Stimulated activated naive CD4-positive, alpha-beta T cell treated with Interleukin-2 at 50 U/mL for 16 hours (primary cell): ENCODE measurements at regions not wholly inside any gene's neighbourhood (a gene's known extent, or its start where the extent isn't known, plus 50 kb on each side); places are given as distances from the start of the nearest gene placed in this dataset.

Experiments
- DNase-seq: peaks from one replicate; lab custom pipeline; 2025; lab: John Stamatoyannopoulos, UW

DNA sequence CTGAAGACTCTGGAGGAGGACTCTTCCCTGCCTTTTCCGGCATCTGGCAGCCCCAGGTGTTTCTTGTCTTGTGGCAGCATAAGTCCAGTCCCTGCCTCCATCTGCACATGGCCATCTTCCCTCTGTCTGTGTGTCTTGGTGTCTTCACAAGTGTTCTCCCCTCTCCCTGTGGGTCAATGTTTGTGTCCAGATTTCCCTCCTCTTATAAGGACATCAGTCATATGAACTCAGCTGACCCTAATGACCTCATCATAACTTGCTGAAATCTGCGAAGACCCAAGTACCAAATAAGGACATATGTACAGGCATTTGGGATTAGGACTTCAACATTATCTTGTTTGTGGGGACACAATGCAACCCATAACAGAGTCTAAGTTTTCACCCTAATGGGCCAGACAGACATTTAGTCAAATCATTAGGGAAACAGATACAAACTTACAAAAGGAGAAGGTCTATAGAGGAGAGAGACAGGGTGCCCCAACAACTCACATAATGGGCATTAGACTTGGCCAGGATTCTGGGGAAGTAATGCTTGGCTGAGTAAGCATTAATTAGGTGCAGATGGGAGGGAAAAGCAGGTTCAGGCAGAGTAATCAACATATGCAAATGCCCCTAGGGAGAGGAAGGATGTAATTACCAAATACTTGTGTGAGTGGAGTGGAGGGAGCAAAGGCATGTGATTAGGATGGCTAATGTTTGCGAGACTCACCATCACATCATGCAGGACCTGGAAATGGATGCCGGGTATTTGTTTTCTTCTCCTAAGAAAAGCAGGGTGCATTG, 372.8 kb upstream of the TBL1XR1 start:
- DNase-seq: no peak

DNA sequence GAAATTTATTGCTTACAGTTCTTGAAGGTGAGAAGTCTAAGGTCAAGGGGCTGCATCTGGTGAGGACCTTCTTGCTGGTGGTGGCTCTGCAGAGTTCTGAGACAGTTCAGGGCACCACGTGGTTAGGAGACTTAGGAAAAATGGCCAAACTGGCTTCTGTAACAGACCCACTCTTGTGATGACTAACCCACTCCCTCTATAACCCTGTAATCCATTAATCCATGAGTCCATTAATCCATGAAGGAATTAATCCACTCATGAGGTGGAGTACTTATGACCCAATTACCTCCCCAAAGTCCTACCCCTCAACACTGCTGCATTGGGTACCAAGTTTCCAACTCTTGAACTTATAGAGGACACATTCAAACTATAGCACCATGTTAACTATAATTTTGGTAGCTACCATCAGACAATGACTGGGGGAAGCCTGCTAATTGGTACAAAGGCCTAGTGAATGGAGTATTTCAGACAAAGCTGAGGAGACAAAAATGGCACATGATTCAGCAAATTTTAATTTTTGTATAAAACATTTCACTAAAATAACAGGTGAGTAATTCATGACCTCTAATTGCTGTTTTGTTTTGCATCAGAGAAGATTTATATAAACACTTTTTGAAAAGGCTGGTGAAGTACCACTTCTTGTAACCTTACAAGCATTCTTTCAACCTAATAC, 374.1 kb upstream of the TBL1XR1 start:
- DNase-seq: no peak

DNA sequence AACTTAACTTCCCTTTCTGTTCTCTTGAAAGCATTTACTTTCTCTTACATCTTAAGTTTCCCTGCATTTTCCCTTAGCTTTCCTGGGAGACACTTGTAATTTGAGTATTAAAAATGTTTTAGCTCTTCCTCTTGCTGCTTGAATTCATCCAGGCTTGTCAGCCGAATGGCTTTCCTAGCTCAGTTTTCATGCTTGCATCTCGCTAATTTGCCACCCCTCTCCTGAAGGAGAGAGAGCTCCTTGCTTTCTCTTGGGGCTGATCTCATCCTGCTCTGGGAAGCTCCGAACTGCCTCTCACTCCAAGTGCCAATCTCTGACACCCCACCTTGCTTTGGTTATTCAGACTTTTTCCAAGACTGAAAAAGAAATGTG, 374.6 kb upstream of the TBL1XR1 start:
- DNase-seq: no peak

DNA sequence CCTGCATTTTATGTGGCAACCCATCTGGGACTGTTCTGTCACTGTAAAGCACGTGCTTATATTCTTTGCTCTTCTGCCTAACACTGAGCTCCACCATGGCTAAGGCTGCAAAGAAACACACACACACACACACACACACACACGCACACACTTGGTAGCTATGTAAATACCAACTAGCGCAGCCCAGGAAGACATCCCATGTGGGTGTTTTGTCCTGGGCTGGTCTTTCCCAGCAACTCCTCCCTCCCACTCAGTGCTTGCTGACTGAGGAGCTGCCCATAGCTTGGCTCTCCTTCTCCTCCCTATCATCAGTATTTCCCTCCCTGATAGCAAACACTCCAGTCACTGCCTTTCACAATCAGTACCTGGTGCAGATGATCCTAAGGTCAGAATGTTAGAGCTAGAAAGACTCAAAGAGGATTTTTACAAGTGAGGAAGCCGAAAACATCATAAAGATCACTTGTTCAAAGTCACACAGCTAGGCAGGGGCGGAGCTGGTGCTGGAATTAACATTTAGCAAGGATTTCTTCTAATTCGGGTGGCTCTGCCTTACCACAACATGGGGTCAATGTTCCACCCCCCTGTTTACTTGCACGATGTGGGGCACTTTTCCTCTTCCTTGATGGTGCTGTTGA, 377.1 kb upstream of the TBL1XR1 start:
- no peak for DNase-seq

DNA sequence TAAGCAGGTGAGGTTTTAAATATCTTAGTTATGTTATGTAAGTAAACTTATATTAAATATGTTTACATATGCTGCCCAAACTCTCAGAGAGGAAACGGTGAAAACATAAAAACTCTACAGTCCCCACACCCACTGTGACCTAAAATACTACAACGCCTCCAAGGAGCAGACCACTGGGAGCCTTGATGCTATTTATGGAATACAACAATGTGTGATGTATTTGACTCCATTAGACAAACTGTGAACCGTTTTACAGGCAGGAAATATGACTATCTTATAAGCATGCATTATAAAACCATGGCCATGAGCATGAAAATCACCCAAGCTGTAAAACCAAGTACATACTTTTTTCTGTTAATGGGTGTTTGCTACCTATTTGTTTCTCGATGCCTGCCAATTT, 379.5 kb upstream of the TBL1XR1 start:
- DNase-seq: no peak

DNA sequence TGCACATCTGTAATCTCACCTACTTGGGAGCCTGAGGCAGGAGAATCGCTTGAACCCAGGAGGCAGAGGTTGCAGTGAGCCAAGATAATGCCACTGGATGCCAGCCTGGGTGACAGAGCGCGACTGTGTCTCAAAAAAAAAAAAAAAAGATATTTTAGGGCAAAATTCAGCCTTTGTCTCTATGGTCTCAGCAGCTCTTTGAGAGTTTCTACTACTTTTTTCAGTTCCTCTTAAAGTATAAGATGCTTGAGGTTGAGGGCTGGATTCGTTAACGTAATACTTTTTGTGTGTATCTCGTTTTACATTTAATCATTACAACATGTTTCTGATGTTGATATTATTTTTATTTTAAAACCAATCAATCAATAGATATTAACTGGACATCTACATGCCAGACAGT, 381.2 kb upstream of the TBL1XR1 start:
- no peak for DNase-seq

DNA sequence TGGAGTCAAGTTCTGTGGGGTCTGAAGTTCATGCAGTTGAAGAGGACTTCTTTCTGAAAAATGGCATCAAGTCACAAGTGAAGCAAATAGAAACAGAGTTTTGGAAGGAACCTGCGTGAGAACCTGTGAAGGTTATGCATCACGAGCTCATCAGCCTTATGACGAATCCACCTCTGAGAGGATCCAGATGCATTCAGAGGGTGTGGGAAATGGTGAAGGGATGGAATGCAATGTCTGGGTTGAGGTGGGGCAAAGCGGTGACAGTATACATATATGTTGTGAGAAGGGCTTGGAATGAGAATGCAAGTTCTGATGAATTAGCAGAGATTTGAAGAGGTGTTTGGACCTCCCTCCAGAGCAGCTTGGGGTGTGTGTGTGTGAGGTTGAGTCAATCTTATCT, 382.1 kb upstream of the TBL1XR1 start:
- DNase-seq: no peak

DNA sequence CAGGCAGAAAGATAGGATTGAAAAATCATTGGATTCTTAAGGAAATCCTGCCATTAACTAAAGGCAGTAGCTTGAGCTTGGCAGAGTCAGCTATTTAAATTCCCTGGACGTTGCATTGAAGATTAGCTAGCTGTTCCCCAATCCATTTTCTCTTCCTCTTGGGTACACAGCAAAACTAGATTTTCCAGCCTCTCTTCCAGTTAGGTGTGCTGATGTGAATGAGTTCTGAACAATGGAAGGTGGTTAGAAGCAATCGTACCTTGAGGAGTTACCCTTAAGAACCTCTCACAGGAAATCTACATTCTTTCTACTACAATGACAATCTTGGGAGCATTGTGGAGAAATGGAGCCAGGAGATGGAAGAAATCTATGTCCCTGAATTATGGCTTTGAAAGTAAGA, 383.2 kb upstream of the TBL1XR1 start:
- DNase-seq: no peak

DNA sequence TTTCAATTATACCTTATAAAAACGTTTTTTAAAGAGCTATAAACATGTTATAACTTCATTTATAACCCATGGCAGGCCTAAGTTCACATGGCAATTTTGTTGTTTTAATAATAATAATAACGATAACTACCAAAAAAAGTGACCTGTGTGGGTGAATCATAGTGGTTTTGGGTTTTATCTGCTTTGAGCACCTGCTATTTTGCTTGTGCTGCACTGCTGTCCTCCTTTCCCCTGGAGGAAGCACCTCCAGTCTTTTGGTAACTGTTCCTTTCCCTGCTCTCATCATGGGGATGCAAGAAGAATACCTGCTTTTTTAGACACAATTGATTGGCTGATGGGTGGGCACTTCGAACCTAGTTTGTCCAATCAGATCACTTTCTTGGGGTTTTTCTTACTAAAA, 388.0 kb upstream of the TBL1XR1 start:
- DNase-seq: no peak

DNA sequence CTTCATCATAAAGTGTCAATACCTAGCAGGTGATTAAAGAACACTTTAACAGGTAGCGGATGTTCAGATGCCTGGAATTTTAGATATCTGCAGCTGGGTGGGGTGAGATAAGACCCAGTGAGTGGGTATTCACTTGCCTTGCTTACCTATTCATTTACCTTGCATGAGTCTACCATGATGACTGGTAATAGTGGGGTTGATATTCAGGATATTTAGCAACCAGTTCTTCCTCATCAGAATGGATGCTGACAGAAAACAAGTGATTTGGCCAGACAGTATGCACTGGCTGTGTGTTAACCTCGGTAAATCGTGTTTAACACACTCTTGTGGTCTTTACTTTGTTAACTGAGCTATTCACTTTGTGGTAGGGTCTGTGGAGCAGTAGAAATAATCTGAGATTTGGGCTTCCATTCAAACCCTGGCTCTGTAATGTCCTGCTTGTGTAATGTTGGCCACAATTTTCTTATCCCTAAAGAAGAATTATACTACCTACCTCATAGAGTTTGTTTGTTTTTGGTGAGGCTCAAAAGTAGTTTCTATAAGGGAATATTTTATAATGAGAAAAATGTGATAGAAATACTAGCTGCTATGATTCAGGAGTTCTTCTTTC, 391.9 kb upstream of the TBL1XR1 start:
- no peak for DNase-seq

DNA sequence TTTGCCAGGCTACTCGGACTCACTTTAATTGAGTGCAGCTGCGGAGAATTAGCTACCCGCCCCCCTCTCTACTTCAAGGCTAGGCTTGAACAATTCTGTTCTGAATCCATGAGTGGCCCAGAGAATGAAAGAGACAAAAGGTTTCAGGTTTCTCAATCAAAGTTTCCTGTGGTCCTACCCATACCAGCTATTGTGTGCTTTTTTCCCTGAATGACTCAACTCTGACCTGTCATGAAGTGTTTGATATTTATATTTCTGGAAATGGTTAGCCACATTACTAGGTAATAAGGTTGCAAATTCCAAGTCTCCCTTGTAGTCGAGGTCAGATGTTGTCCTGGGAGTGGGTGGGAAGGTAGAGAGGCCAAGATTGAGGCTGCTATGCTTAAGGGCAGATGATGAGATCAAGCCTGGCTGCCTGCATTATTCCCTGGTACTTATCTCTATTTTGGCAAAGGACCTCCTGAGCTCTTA, 392.7 kb upstream of the TBL1XR1 start:
- no peak for DNase-seq

DNA sequence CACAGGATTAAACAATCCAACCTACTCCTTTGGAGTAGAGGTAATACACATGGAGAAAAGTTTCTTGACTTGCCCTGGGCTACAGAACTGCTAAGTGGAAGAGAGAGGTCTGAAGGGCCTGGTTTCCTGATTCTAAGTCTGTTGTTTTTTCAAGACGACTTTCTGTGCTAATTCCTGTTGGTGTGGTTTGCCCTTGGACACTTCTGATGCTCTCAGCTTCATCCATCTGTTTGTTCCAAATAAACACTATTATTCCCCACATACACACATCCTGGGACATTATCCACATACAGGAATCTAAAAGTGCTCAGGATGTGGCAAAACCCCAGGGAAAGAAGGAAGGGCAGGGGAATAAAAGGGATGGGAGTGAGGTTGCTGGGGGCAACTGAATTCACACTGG, 393.5 kb upstream of the TBL1XR1 start:
- no peak for DNase-seq

DNA sequence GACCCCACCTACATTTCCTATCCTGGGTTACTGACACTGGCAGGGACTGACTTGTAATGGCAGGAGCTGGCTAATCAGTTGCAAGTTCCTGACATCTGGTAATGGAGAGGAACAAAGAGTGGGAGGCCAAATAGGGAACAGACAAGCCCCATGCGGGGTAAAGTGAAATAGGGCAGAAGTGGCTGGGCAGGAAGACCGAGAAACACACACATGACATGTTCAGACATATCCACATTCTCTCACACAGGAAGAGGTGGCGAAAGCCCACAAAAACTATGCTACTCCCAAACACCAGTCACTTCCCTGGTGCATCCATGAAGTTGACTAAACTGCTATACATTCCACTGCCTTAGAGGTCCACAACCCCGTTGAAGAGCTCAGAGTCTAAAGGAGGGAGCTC, 394.1 kb upstream of the TBL1XR1 start:
- no peak for DNase-seq

DNA sequence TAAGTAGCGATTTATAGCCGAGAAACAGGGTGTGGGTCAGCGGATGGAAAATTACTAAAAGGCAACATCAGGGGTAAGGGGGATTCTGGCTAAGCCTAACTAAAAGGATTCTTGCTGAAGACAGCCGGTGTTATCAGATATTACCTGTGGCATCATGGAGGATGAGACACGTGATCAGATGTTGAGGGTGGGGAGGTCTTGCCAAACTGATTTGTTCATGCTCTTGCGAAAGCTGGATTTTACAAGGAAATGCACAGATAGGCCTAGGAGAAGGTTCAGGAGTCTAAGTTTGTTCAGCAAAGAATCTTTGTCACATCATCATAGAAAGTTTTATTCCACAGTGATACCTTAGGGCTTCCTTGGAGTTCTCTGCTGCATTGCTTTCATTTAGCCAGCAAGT, 396.8 kb upstream of the TBL1XR1 start:
- DNase-seq: no peak

DNA sequence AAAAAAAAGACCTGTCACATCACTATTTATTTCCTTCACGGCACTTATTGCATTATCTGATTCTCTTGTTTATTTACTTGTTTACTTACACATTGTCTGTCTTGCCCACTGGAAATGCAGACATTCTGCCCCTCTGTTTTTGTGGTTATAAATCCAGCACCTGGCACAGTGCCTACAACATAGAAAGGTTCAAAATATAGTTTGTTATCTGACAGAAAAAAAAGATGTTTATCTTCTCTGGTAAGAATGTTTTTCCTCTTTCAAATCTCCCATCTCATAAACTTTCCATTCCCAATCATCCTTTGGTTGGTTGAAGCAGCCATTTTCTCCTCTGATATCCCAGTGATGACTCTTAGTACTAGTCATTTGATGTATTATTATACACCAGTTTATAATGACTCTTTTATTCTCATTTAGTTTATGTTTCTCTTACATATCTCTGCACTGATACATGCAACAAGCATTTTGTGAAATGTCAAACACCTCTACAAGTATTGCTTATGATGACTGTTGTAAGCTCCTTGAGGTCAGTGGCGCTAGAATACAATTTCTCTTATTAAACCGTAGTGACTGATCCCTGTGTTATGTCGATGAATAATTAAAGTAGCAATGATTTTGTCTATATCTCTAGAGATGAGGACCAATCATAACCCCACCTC, 398.4 kb upstream of the TBL1XR1 start:
- DNase-seq: no peak

DNA sequence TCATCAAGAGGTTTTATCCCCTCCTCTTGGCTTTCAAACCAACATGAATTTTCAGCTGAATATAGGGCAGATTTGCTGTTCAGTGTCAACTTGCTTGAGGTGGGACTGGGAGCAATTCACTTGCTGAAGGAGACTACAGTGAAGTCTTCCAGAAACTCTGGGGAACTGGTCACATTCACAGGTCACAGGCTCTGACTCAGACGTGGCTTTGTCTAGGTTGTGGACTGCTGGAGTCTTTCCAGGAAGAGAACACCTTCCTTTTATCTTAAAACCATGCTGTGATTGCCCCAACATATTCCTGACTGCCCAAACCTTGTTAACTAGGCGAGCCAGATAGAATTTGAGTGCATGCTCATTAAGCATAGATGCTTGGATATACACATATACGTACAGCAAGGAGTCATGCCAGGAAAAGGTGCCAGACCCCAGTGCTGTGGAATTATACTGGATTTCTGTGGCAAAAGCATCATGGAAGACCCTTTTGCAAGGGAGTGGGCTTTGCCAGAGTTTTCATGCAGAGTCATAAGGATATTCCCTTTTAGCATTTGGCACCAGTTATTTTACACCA, 399.1 kb upstream of the TBL1XR1 start:
- no peak for DNase-seq

DNA sequence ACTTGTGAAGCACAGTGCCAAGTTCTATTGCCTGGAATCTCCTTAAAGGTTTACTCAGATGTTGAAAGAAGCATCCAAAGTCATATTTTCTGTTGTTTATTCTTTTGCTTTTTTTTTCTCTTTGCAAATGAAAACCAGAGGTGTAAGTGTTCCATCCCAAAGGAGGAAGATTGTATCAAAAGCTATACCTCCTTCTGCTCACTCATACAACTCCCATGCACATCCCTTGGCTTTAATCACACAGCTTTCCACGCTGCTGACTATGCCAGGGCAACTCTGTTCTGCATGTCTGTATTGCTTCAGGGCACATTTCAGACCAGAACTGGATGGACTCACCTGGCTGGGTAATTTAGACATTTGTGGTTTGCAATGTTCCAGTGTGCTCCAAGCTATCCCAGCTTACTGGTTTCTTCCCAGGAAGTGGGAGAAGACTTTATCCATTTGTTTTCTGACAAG, 399.6 kb upstream of the TBL1XR1 start:
- DNase-seq: no peak

DNA sequence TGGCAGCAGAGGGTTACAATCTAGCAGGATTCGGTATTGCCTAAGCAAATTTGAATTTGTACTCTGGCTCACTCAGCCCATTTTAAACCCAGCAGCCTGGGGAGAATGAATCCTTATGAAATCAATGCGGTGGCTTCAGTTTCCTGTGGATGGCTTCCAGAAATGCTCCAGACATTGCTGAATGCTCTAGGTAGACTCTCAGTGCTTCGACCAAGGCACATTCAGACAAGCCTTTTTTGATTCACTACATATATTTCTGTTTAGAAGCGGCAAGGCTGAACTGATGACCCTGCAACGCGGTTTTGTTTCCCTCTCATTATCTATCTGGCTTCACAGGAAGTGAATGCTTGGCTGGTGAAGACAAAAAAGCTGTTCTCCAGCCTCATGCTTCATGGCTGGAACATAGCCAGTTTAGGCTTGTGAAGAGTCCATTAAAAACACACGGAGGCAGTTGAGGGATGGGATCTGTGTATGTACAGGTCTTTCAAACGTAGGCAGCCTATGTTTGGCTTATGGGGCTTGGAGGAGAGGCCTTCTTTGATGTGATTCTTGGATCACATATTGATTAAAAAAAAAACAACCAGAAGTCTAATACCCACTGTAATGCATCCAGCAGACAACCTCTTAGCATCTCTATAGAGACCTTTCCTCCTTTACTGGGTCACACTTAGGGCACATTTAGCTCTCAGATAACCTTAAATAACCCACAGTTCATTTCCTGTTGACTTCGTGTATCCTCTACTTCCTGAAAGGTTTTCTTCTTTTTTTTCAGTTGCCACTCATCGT, 400.2 kb upstream of the TBL1XR1 start:
- no peak for DNase-seq

DNA sequence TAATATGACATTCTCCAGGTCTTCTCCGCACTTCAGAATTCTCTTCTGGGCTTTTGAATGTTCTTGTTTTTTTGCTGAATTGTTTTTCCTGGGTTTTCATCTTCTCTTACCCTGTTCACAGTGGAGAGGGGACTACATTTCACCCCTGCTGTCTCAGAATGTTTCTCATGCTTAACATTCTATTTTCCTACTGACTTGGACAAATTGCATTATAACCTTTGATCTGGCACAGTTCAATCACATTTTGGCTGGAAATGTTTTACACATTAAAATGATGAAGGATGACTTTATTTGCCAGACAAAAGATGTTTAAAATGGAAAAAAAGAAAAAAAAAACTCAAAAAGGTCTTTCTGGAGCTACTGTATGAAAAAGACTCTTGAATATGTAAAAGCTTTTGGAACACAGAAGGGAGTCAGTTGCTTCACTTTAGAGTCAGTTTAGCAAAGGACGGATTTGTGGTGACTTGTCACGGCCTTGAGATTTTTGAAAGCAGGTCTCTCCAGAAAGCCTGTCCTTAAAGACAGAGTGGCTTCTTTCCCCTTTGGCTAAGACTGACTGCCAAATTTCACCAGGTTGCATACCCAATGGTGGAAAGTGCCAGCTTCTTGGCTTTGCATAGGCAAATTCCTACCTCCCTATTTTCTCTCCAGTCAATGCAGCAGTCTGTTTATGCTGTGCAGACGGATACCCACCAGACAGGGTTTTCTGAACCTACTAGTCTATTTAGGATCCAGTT, 401.0 kb upstream of the TBL1XR1 start:
- DNase-seq: no peak

DNA sequence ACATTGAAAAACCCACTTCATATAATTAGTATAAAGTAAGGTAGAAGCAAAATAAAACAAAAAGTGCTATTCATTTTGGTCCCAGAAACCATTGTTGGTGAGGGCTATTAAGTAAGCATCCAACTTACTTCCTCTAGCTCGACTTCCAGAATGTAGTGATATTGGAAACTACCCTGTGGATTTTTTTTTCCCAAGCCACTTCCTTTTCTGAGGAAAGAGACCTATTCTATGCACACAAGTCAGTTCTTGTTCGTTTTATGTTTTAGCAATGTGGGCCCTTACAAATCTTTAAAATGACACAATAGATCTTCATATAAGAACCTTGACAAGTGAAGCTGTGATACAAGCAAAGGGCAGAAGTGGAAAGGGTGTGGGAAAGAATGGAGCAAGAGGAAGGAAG, 402.0 kb upstream of the TBL1XR1 start:
- no peak for DNase-seq
